H9 (cell line): ENCODE measurements at regions not wholly inside any gene's neighbourhood (a gene's known extent, or its start where the extent isn't known, plus 50 kb on each side); places are given as distances from the start of the nearest gene placed in this dataset.

Source experiments
- DNase-seq: peaks from one replicate; pipeline ENCODE4 v3.0.0-alpha.2; 2017
- H2AFZ ChIP-seq: one replicate; pipeline ENCODE4 v1.6.1; 2013; ENCODE audit warnings: mild to moderate bottlenecking, low read length, control low read depth, moderate library complexity
- H2AK5ac ChIP-seq: 2 replicates; pipeline ENCODE4 v1.6.1; 2013; ENCODE audit warnings: low read length, control low read depth, mixed read lengths; ENCODE audit not compliant: insufficient read length
- H2BK120ac ChIP-seq: one replicate; pipeline ENCODE4 v1.6.1; 2013; ENCODE audit warnings: low read depth, mild to moderate bottlenecking, low read length, control low read depth, inconsistent platforms; ENCODE audit not compliant: poor library complexity, severe bottlenecking
- H2BK12ac ChIP-seq: 2 replicates; pipeline ENCODE4 v1.6.1; 2013; ENCODE audit warnings: low read length, control low read depth, mixed read lengths, low read depth; ENCODE audit not compliant: insufficient read length
- H2BK15ac ChIP-seq: 2 replicates; pipeline ENCODE4 v1.6.1; 2013; ENCODE audit warnings: low read depth, low read length, control low read depth
- H2BK20ac ChIP-seq: one replicate; pipeline ENCODE4 v1.6.1; 2013; ENCODE audit warnings: low read depth, mild to moderate bottlenecking, low read length, control low read depth, inconsistent platforms; ENCODE audit not compliant: poor library complexity, severe bottlenecking
- H2BK5ac ChIP-seq: 2 replicates; pipeline ENCODE4 v1.6.1; 2013; ENCODE audit warnings: low read length, control low read depth, mixed read lengths; ENCODE audit not compliant: insufficient read length
- H3K14ac ChIP-seq: 2 replicates; pipeline ENCODE4 v1.6.1; 2013; ENCODE audit warnings: low read length, control low read depth; ENCODE audit not compliant: insufficient read depth
- H3K18ac ChIP-seq: 2 replicates; pipeline ENCODE4 v1.6.1; 2013; ENCODE audit warnings: low read depth, mild to moderate bottlenecking, mixed read lengths, low read length, control low read depth; ENCODE audit not compliant: insufficient read length
- H3K23ac ChIP-seq: 2 replicates; pipeline ENCODE4 v1.6.1; 2013; ENCODE audit warnings: low read length, control low read depth, mixed read lengths, low read depth; ENCODE audit not compliant: insufficient read length
- H3K23me2 ChIP-seq: 2 replicates; pipeline ENCODE4 v1.6.1; 2013; ENCODE audit warnings: low read depth, mild to moderate bottlenecking, mixed read lengths, low read length, control low read depth; ENCODE audit not compliant: insufficient read length, poor library complexity, severe bottlenecking
- H3K27ac ChIP-seq: 2 replicates; pipeline ENCODE4 v1.5.1; 2013; ENCODE audit warnings: low read length, control low read depth, mixed read lengths, low read depth; ENCODE audit not compliant: insufficient read length
- H3K27me3 ChIP-seq: 2 replicates; pipeline ENCODE4 v1.6.1; 2013; ENCODE audit warnings: low read length, control low read depth, inconsistent platforms; ENCODE audit not compliant: insufficient read depth
- H3K4ac ChIP-seq: 2 replicates; pipeline ENCODE4 v1.6.1; 2013; ENCODE audit warnings: low read depth, mild to moderate bottlenecking, control low read depth, inconsistent platforms, low read length, moderate library complexity
- H3K4me1 ChIP-seq: 2 replicates; pipeline ENCODE4 v1.6.1; 2013; ENCODE audit warnings: low read length, control low read depth, inconsistent platforms; ENCODE audit not compliant: insufficient read depth
- H3K4me2 ChIP-seq: 2 replicates; pipeline ENCODE4 v1.6.1; 2013; ENCODE audit warnings: low read length, control low read depth, mixed read lengths; ENCODE audit not compliant: insufficient read length, insufficient read depth
- H3K56ac ChIP-seq: 2 replicates; pipeline ENCODE4 v1.6.1; 2013; ENCODE audit warnings: low read depth, mild to moderate bottlenecking, mixed read lengths, low read length, control low read depth; ENCODE audit not compliant: insufficient read length
- H3K79me1 ChIP-seq: 2 replicates; pipeline ENCODE4 v1.6.1; 2013; ENCODE audit warnings: low read depth, mild to moderate bottlenecking, moderate library complexity, low read length, control low read depth, inconsistent platforms; ENCODE audit not compliant: insufficient read depth, poor library complexity, severe bottlenecking
- H3K79me2 ChIP-seq: 2 replicates; pipeline ENCODE4 v1.6.1; 2013; ENCODE audit warnings: low read length, control low read depth, inconsistent platforms; ENCODE audit not compliant: insufficient read depth
- H3K9ac ChIP-seq: 2 replicates; pipeline ENCODE4 v1.6.1; 2013; ENCODE audit warnings: low read length, control low read depth, mixed read lengths; ENCODE audit not compliant: insufficient read length; ENCODE audit errors: extremely low read depth
- H3K9me3 ChIP-seq: one replicate; pipeline ENCODE4 v1.6.1; 2013; ENCODE audit warnings: low read depth, low read length, inconsistent platforms; ENCODE audit not compliant: control insufficient read depth
- H3T11ph ChIP-seq: one replicate; pipeline ENCODE4 v1.6.1; 2013; ENCODE audit warnings: mild to moderate bottlenecking, low read length, control low read depth, inconsistent platforms
- H4K20me1 ChIP-seq: one replicate; pipeline ENCODE4 v1.6.1; 2013; ENCODE audit not compliant: control insufficient read depth, insufficient read length, insufficient read depth
- H4K5ac ChIP-seq: 2 replicates; pipeline ENCODE4 v1.6.1; 2013; ENCODE audit warnings: low read depth, mild to moderate bottlenecking, mixed read lengths, low read length, control low read depth; ENCODE audit not compliant: insufficient read length
- H4K8ac ChIP-seq: replicated peaks from 2 replicates; pipeline ENCODE4 v1.6.1; 2013; ENCODE audit warnings: low read length, control low read depth, mixed read lengths, low read depth; ENCODE audit not compliant: insufficient read length
- H4K91ac ChIP-seq: 2 replicates; pipeline ENCODE4 v1.6.1; 2013; ENCODE audit warnings: low read depth, mild to moderate bottlenecking, moderate library complexity, mixed read lengths, low read length, control low read depth; ENCODE audit not compliant: insufficient read length
- H3K27ac Mint-ChIP-seq, 3 experiments: 2 replicates in 2 of 3; 3 replicates in 1 of 3; pipeline ENCODE4 v1.8.0; 2020 to 2021; ENCODE audit warnings: mixed read lengths in 3 of 3, mild to moderate bottlenecking in 1 of 3, moderate library complexity in 1 of 3
- H3K27me3 Mint-ChIP-seq: 2 replicates; pipeline ENCODE4 v1.8.0; 2021; ENCODE audit warnings: low read depth, mild to moderate bottlenecking, moderate library complexity, mixed read lengths
- H3K36me3 Mint-ChIP-seq, 3 experiments: 2 replicates in 2 of 3; 3 replicates in 1 of 3; pipeline ENCODE4 v1.8.0; 2020 to 2021; ENCODE audit warnings: low read depth in 3 of 3, mixed read lengths in 3 of 3; ENCODE audit not compliant: insufficient read depth in 1 of 3
- H3K4me1 Mint-ChIP-seq, 2 experiments: 2 replicates each; pipeline ENCODE4 v1.8.0; 2020; ENCODE audit warnings: mixed read lengths in 2 of 2
- H3K4me3 Mint-ChIP-seq, 2 experiments: 2 replicates in 1 of 2; 3 replicates in 1 of 2; pipeline ENCODE4 v1.8.0; 2020 to 2021; ENCODE audit warnings: mild to moderate bottlenecking in 2 of 2, mixed read lengths in 2 of 2, moderate library complexity in 1 of 2
- H3K9me3 Mint-ChIP-seq, 2 experiments: 2 replicates in 1 of 2; 3 replicates in 1 of 2; pipeline ENCODE4 v1.8.0; 2020; ENCODE audit warnings: mild to moderate bottlenecking in 2 of 2, mixed read lengths in 2 of 2, moderate library complexity in 1 of 2
- CTCF ChIP-seq: fragments of 200-600 bp; sonication (generic); conservative IDR thresholded peaks from 3 replicates; pipeline ENCODE4 v1.8.0; 2021; ENCODE audit warnings: antibody characterized with exemption, mild to moderate bottlenecking
- WGBS: extraction: QIAGEN DNeasy Blood & Tissue Kit; methylation state at CpG from one replicate; pipeline ENCODE4 v1.1.7; 2013; ENCODE audit warnings: missing lambda C conversion rate, low lambda C conversion rate, mixed read lengths; ENCODE audit not compliant: insufficient read length; ENCODE audit errors: extremely low coverage; 5-methylcytosine and 5-hydroxymethylcytosine counted together

GRCh38 chr13:90270226-90270625 is 1077.3 kb upstream of the MIR17HG start:
- H4K20me1 ChIP-seq = no peaks in the 10 kb centered on the region
- H4K8ac ChIP-seq = no peak overlapping the region
- Mint-ChIP-seq H3K4me1 (peaks cover 4 to 5% of the 10 kb centered on the region in 2 experiments), H3K36me3 (peaks cover 0 to 12% (median 9%) of the 10 kb centered on the region in 3 experiments; a peak in 3 of 7 replicates), H3K4me3 (no peak overlapping the region), H3K9me3 (peaks cover 4 to 10% of the 10 kb centered on the region in 2 experiments; a peak in 3 of 5 replicates), H3K27ac (no peak overlapping the region), H3K27me3 (no peaks in the 10 kb centered on the region)
- no peak overlapping the region for H4K91ac ChIP-seq
- H3K23me2 ChIP-seq = no peaks in the 10 kb centered on the region
- H3K14ac ChIP-seq = no peak overlapping the region
- no peak overlapping the region for H2BK120ac ChIP-seq
- H3T11ph ChIP-seq = no peak overlapping the region
- no peak overlapping the region for H2BK20ac ChIP-seq
- no peaks in the 10 kb centered on the region for H3K27me3 ChIP-seq
- H3K9ac ChIP-seq = no peak overlapping the region
- no peak overlapping the region for H3K56ac ChIP-seq
- no peaks in the 10 kb centered on the region for H3K79me2 ChIP-seq
- no peaks in the 10 kb centered on the region for H3K9me3 ChIP-seq
- H2AK5ac ChIP-seq = no peak overlapping the region
- H2BK12ac ChIP-seq = no peak overlapping the region
- TF ChIP-seq CTCF = no peak
- no peak overlapping the region for H3K23ac ChIP-seq
- WGBS = no CpG with 5 or more reads among the region's 2 CpGs
- H3K4me2 ChIP-seq = no peak overlapping the region
- H3K27ac ChIP-seq = no peak overlapping the region
- H3K79me1 ChIP-seq = no peaks in the 10 kb centered on the region
- no peak overlapping the region for H4K5ac ChIP-seq
- no peak overlapping the region for H3K4ac ChIP-seq
- no peak overlapping the region for H2BK5ac ChIP-seq
- no peaks in the 10 kb centered on the region for H3K4me1 ChIP-seq
- DNase-seq = no peak
- H3K18ac ChIP-seq = no peak overlapping the region
- no peak overlapping the region for H2AFZ ChIP-seq
- no peak overlapping the region for H2BK15ac ChIP-seq
